Middle frontal gyrus (tissue), 1 donor: ENCODE measurements at regions not wholly inside any gene's neighbourhood (a gene's known extent, or its start where the extent isn't known, plus 50 kb on each side); places are given as distances from the start of the nearest gene placed in this dataset.
"Not testable (repeated sequence)": the region's sequence is repeated elsewhere in the genome, so short reads cannot be mapped to it uniquely, and the experiment has no call there.

Experiments
- DNase-seq: peaks from one replicate; pipeline ENCODE4 v3.0.0-alpha.2; 2015; ENCODE audit warnings: low spot score; ENCODE audit errors: extremely low spot score

DNA sequence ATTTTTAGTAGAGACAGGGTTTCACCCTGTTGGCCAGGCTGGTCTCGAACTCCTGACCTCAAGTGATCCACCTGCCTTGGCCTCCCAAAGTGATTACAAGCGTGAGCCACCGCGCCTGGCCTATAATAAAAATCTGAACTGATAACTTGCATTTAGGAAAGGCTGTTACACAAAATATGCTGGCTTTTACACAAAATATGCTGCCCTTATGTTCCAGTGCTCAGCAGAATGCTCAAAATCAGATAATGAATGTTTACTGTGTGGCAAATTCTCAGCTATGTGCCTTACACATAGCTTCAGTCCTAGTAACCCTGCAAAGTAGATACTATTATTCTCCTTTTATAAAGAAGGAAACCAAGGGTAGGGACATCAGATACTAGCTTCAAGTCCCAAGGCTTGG, 141.3 kb upstream of the MSX2 start:
- DNase-seq = no peak

DNA sequence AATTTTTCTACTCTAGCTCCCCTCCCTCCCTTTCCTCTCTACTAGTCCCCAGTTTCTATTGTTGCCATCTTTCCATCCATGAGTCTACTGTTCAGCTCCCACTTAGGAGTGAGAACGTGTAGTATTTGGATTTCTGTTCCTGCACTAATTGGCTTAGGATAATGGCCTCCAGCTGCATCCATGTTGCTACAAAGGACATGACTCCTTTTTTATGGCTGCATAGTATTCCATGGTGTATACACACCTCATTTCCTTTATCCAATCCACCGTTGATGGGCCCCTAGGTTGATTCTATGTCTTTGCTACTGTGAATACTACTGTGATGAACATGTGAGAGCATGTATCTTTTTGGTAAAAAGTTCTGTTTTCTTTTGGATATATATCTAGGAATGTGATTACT, 138.9 kb upstream of the MSX2 start:
- DNase-seq = no peak

DNA sequence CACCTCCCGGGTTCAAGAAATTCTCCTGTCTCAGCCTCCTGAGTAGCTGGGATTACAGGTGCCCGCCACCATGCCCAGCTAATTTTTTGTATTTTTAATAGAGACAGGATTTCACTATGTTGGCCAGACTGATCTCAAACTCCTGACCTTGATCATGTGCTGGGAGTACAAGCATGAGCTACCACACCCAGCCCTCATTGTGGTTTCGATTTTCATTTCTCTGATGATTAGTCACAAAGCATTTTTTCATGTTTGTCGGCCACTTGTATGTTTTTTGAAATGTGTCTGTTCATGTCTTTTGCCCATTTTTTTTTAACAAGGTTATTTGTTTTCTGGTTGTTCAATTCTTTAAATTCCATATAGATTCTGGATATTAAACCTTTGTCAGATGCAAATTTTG, 138.2 kb upstream of the MSX2 start:
- DNase-seq = not testable (repeated sequence)

DNA sequence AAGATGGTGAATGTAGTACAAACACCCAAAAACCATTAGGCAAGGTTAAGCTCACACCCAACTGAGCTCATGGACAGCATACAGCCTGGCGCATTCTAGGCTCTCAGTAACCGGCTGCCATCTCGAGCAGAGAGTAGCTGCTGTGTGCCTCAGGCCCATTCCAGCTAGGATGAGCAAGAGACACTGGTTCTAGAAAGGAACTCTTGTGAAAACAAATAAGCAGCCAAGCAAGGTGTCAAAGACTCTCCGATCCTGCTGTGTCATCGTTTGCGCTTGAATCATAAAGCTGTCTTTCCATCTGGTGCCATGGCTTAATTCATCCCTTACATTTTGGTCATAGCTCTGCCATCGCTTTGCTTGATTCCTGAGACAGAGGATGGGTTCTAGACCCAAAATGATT, 135.4 kb upstream of the MSX2 start:
- no peak for DNase-seq

DNA sequence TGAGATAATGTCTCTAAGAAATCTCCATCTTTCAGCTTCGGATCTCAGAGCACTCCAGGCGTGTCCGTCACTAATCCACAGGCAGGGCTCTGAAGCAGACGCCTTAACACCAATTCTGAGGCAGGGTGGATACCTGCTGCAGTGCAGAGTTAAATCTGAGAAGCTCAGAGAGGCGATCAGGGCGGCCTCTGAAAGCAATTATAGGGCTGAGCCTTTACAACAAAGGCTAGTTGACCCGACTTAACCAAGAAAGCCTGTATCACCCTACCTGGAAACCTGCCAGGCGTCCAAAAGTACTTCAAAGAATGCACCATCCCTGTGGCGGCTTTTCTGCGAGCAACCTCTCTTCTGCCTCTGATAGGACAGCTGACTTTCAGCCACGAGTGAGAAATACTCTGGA, 134.8 kb upstream of the MSX2 start:
- DNase-seq = no peak

DNA sequence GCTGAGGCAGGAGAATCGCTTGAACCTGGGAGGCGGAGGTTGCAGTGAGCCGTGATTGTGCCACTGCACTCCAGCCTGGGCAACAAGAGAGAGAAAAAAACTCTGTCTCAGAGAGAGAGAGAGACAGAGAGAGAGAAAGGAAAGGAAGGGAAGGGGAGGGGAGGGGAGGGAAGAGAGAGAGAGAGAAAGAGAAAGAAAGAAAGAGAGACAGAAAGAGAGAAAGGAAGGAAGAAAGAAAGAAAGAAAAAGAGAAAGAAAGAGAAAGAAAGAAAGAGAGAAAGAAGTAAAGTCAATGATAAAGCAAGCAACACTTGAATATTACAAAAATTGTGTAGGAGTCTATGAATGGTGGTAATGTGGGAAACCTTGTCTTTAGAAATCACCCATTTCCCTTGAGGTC, 133.6 kb upstream of the MSX2 start:
- no peak for DNase-seq

DNA sequence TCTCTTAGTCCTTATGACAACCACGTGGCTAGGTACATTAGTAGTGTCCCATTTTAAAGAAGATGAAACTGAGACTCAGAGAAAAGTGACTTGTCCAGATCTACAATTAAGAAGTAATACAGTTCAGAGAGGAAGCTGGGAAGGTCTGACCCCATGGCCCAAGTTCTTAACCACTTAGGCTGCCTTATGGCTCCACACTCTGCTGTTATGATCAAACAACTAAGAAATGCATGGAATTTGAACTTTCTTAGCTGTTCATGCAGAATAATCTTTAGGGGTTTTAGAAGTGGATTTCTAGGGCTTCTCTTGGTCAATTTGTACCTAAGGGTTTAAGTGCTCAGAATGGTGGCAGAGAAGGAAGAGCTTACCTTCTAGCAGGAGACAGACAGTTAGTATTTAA, 128.0 kb upstream of the MSX2 start:
- no peak for DNase-seq

DNA sequence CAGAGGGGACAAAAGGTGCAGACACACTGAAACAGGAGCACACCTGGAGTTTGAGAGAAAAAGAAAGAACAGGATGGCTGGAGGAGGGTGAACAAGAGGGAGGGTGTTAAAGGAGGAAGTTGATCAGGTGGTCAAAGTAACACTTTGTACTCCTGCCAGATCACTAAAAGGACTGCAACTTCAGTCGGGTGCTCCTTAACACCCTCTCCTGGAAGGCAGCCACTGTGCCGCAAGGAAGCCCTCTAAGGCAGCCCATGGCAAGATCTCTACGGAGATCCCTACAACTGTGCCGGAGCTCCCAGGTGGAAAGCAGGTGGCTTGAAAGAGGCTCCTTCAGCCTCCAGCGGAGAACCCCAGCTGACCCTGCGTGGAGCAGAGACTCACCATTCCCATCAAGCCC, 124.4 kb upstream of the MSX2 start:
- DNase-seq = no peak

DNA sequence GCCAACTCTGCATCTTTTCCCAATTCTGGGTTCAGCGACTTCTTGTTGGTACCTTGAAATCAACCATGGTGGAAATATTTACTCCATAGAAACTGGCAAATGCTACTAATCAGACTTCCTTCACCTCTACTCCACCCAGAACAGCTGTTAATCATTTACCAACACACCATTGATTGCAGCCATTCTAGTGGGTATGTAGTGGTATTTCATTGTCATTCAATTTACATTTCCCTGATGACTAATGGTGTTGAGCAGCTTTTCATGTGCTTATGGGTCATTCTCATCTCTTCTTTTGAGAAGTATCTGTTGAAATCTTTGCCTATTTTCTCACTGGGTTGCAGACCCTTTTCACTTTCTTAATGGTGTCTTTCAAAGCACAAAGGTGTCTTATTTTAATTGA, 122.4 kb upstream of the MSX2 start:
- DNase-seq = no peak

DNA sequence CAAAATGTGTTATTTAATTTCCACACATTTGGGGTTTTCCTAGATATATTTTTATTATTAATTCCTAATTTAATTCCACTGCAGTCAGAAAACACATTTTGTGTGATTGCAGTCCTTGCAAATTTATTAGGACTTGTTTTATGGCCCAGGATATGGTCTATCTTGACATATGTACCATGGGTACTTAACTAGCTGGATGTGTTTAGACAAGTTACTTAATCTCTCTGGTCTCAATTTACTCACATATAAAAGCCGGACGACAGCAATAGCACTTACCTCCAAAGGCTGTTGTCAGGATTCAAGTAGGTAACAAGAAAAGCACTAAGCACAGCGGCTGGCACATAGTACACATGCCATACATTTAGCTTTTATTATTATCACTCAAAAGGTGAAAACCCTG, 118.2 kb upstream of the MSX2 start:
- no peak for DNase-seq

DNA sequence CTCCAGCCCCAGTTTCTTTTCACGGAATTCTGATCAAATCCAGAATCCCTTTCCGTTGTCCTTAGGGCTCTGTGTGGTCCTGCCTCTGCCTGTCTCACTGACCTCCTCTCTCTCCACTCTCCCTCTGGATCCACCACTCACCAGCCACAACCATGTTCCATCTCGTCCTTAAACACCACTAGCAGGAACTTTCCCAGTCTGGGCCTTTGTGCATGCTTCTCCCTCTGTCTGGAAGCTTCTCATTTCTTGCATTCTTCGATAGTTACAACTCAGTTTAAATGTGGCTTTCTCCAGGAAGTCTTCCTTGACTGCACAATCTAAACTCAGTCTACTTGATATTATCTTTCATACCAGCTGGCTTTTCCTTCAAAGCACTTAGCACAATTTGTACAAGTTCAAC, 117.7 kb upstream of the MSX2 start:
- DNase-seq = no peak

DNA sequence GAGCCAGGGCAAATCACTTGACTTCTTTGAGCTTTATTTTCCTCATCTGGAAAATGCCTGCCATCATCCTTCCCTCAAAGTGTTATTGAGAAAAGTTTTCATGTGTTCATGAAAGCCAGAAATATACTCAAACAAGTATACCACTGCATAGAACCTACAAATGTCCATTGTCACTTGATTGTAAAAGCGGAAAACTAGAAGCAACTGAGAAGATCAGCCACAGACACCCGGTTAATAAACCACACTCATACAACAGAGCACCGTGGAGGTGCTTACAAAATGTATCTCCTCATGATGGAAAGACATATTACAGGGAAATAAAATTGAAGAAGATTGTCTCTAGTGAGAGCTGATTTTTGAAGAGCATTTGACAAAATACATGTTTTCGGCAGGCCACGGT, 117.2 kb upstream of the MSX2 start:
- DNase-seq = no peak

DNA sequence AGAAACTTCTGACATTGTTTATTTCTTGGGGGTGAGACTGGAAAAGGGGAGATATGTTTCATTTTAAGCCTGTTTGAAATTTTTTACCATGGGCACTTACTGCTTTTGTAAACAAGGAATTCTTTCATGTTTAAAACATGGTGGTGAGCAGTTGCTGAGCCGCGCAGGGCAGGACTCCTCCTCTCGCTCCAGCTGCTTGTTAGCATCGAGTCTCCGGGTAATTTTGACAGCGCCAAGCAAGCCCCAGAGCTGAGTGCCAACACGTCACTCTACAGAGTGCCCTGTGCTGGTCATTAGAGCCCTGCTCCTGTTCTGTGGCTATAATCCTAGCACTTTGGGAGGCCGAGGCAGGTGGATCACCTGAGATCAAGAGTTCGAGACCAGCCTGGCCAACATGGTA, 116.5 kb upstream of the MSX2 start:
- no peak for DNase-seq

DNA sequence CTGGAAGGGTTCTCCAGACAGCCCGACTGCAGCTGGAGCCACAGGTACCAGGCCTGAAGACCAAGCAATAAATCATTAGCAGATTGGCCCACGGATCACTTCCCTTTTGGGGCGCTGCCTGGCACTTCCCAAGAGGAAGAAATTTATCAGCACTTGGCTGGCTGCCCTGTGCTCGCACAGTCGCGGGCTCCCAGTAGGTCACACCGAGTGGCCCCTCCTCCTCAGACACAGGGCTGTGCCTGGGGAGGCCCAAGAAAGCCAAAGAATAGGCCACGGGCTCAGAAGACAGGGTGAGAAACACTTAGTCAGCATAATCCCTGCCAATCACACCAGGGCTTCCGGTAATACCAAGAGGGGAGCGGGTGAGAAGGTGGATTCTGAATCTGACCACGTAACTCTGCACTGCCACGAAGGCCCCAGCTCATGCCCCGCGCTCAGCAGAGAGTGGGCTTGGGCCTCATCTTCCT, 115.7 kb upstream of the MSX2 start:
- DNase-seq = no peak

DNA sequence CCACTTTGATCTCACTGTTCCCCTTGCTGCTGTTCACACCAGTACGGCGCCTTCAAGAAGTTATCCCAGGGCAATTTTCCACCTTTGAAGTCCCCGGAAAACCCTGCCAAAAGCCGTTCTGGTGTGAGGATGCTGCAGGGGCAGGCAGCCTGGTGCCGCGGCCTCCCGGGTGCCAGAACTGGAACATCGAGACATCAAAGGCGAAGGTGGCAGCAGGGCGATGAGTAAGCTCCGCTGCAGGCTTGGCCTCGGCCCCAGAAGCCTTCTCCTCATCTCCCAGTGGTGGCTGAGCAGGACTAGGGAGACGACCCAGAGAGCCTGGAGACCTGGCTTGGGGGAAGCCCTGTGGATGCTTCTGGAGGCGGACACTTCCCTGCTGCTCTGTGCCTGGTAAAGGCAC, 115.3 kb upstream of the MSX2 start:
- no peak for DNase-seq

DNA sequence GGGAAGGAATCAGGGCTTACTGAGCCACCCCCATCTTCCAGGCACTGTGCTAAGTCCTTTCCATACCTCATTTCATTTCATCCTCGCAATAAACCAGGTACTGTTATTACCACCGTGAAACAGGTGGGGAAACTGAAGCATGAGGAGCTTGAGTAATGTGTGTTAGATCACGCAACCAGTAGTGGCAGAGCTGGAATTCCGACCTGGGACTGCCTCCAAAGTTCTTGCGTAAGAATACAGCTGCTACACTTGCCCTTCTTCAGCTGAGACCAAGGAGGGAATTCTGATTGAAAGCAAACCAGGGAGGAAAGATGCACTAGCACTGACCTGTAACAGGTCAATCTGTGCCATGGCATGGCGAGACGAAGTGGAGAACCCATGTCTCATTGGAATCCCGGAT, 113.4 kb upstream of the MSX2 start:
- no peak for DNase-seq

DNA sequence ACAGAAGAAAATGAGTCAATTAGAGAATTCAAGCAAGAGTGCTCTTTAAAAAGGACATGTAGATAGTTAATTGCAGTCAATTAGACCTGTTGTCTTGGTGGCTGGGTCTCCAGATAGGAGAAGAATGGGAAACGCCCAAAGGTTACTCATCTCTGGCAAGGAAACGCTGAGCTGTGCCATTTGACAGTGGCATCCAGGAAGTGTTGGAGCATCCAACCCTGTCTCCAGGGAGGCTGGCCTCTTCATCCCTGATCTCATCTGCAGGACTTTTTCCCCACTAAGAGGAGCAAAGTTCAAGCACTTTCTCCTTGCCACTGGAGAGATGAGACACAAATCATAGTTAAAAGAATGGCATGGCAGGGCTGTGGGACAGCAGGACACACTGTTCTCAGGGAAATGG, 111.7 kb upstream of the MSX2 start:
- no peak for DNase-seq

DNA sequence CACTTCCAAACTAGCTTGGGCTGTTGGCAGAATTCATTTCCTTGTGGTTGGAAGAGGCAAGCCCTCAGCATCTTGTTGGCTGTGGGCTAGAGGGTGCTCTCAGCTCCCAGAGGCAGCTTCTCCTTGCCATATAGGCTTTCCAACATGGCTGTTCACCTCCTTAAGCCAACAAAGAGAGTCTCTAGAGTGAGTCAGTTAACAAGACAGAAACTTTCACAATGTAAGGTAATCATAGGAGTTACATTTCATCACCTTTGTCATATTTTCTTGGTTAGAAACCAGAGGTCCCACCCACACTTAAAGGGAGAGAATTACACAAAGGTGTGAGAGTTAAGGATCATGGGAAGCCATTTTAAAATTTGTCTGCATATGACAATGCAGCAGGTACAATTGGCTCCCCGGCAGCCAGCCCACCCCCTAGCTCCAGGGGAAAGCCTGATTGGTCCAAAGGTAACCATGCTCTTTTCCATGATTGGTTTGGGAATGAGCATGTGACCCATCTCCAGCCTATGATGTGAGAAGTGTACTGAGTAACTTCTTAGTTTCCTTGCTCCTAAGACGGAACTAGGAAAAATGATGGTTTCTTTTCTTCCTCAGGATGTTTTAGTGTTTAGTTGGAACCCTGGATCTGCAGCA, 109.8 kb upstream of the MSX2 start:
- DNase-seq = no peak

DNA sequence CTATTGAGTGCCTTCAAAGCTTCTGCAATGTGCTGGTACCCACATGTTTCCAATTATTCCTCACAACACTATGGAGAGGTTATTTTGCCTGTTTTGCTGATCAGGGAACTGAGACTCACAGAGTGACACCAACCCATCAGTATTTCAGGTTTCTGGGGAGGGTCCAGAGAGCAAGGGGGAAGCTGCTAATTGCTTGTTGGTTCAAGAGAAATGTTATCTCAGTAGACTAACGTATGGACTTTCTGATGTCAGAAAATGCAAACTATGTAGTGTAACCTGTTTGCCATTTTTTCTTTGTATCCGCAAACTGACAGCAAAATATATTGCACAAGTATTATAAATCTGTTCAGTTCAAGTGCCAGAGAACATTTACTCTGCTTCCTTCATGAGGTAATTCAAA, 108.3 kb upstream of the MSX2 start:
- DNase-seq = no peak

DNA sequence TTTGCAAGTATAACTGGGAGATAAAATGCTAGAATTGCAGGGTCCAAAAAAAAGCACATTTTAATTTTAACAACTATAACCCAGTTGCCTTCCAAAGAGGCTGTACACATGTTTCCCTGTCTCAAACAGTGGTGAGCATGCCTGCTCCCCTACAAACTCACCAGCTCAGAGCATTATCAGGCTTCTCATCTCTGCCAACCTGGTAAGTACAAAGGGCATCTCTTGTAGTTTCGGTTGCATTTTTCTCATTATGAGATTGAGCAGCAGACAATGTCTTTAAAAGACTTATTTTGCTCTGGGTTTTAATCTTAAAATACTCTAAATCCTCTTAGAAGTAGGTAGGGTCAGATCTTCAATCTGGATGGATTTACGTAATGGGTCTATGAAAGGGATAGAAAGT, 107.1 kb upstream of the MSX2 start:
- DNase-seq = no peak

DNA sequence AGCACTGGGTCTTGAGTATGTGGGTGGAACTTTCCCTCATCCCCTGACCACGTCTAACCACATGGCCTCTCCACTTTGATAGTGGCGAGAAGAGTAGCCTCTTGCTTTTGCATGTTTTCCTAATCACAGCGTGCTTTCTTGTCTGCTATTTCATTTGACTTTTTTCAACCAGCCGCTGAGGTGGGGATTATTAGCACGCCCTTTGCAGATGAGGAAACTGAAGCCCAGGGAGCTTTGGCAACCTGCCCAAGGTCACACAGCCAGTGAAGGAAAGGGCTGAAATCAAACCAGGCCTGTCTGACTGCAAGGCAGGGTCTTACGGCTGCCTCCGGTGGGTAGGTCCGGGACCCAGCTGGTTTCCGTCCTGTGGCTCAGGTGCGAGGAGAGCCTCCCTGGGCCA, 106.5 kb upstream of the MSX2 start:
- DNase-seq = no peak

DNA sequence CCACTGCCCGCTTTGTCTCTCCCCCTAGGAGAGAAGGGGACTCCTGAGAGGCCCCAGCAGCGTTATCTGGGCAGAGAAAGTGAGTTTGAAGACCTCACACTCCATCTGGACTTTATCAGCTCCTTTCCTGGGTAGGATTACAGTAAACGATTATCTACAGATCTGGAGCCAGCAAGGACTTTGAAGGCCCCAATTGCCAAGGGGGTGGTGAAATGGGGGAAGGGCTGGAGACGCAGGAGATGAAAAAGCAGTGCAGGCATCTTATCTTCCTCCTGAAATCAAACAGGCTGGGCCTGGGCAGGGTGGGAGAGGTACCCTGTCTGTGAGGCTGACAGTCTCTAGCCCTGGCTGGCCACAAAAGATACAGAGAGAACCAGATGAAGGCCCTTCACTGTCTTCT, 105.8 kb upstream of the MSX2 start:
- no peak for DNase-seq

DNA sequence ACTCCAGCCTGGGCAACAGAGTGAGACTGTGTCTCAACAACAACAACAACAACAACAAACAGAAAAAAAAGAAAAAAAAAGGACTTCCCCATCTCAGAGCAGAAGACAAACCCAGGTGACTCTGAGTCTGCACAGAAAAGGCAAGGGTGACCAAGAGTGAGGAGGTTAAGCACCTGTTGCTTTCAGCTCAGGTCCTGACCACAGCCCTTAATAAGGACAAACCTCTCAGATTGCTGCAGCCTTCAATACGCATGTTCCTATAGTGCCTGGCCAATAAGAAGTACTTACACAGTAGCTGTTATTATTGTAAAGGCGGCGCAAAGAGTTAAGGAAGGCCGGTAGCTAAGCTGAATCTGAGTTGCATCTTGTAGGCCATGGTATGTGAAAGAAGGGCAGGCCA, 102.3 kb upstream of the MSX2 start:
- no peak for DNase-seq

DNA sequence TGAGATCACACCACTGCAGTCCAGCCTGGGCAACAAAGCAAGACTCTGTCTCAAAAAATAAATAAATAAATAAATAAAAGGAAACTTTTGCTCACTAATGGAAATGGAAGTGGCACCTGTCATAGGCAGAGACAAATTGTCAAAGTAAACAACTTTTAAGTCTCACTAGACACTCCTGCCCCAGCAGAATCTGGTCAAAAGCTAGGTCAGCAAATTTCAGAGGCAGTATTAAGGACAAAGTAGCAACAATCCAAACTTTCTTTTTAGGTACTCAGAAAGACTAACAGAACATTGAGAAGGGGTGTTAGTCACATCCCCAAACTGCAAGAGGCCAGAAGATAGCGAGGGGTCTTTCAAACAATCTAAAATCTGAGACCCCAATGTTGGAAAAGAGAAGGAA, 101.4 kb upstream of the MSX2 start:
- DNase-seq = no peak
